ENCODE measurements at regions not wholly inside any gene's neighbourhood (a gene's known extent, or its start where the extent isn't known, plus 50 kb on each side); places are given as distances from the start of the nearest gene placed in this dataset.
"Not testable (repeated sequence)": the region's sequence is repeated elsewhere in the genome, so short reads cannot be mapped to it uniquely, and the experiment has no call there.

DNA sequence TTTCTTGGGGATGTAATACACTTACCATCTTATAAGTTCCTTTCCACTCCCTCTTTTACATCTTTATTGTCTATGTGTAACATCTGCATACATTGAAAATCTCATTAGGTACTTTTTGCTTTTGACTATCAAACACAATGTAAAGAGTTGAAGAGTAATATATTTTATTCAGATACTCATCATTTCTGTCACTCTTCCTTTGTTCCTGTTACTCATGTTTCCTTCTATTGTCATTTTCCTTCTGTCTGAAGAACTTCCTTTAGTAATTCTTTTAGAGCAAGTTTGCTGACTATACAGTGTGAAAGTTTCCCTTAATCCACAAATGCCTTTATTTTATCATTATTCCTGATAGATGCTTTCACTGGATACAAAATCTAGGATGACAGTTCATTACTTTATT lies 339.8 kb downstream of the SOX4 start:
- no peaks in the 10 kb centered on the region for H3K4me1 ChIP-seq
- no peak overlapping the region for H3K27ac ChIP-seq
- H3K4me3 ChIP-seq = no peak overlapping the region
- TF ChIP-seq, protein P1, sequence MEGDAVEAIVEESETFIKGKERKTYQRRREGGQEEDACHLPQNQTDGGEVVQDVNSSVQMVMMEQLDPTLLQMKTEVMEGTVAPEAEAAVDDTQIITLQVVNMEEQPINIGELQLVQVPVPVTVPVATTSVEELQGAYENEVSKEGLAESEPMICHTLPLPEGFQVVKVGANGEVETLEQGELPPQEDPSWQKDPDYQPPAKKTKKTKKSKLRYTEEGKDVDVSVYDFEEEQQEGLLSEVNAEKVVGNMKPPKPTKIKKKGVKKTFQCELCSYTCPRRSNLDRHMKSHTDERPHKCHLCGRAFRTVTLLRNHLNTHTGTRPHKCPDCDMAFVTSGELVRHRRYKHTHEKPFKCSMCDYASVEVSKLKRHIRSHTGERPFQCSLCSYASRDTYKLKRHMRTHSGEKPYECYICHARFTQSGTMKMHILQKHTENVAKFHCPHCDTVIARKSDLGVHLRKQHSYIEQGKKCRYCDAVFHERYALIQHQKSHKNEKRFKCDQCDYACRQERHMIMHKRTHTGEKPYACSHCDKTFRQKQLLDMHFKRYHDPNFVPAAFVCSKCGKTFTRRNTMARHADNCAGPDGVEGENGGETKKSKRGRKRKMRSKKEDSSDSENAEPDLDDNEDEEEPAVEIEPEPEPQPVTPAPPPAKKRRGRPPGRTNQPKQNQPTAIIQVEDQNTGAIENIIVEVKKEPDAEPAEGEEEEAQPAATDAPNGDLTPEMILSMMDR (IDR thresholded peaks at IDR 0.05) = no peak
- TF ChIP-seq POLR2A (IDR thresholded peaks at IDR 0.05) (no peak), POLR2AphosphoS5 (IDR thresholded peaks at IDR 0.05; ENCODE audit: insufficient read depth in 1 of 2, low read depth in 1 of 2) (no peak)
- no peak for DNase-seq (ENCODE audit: extremely low spot score in 2 of 2)
- no peaks in the 10 kb centered on the region for H3K9me3 ChIP-seq
- intact Hi-C loops (cut with DNase I) = no loop called here
- H3K36me3 ChIP-seq = no peaks in the 10 kb centered on the region
- no peaks in the 10 kb centered on the region for H3K27me3 ChIP-seq

DNA sequence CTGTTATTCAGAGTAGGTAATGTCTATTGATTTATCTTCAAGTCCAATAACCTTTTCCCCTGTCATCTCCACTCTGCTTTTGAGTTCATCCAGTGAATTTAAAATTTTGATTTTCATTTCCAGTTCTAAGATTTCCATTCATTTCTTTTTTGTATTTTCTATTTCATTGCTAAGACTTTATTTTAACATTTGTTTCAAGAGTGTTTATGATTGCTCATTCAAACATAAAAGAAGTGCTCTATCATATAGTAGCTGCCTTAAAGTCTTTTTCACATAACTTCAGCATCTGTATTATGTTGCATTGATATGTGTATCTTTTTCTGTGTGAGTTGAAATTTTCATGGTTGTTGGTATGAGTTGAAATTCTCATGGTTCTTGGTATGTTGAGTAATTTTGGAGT lies 341.6 kb downstream of the SOX4 start:
- H3K27ac ChIP-seq = no peak overlapping the region
- DNase-seq (ENCODE audit: extremely low spot score in 2 of 2) = no peak
- no peak overlapping the region for H3K4me3 ChIP-seq
- no peak for TF ChIP-seq POLR2A (IDR thresholded peaks at IDR 0.05)
- TF ChIP-seq POLR2AphosphoS5 (IDR thresholded peaks at IDR 0.05; ENCODE audit: insufficient read depth in 1 of 2, low read depth in 1 of 2) = no peak
- TF ChIP-seq, protein P1 (IDR thresholded peaks at IDR 0.05) = no peak
- no peaks in the 10 kb centered on the region for H3K4me1 ChIP-seq
- intact Hi-C loops (cut with DNase I) = no loop called here
- H3K9me3 ChIP-seq = no peaks in the 10 kb centered on the region
- H3K36me3 ChIP-seq = no peaks in the 10 kb centered on the region
- H3K27me3 ChIP-seq = no peaks in the 10 kb centered on the region

DNA sequence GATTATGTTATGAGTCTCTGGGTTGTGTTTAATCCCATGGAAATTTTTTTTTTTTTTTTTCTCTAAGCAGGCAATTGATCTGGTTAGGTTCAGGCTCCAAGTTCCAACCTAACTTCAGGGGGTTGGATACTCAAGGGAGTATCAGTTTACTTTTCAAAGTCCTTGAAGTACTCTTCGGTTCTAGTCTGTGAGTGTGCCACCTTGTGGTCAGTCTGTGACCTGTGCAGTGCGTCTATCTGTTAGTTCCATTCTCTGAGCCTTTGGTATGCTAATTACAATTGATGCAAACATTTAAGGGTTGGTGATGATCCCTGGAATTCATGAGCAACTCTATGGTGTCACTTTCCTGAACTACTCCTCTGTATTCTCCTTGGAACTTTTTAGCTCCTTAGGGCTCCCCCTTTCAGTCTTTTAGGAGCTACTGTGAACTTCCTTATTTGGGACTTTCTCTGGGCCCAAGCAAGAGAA lies 342.0 kb downstream of the SOX4 start:
- Histone ChIP-seq H3K4me3 (no peak overlapping the region), H3K27ac (no peak overlapping the region), H3K9me3 (no peaks in the 10 kb centered on the region), H3K27me3 (no peaks in the 10 kb centered on the region), H3K4me1 (no peaks in the 10 kb centered on the region), H3K36me3 (no peaks in the 10 kb centered on the region)
- no peak for DNase-seq (ENCODE audit: extremely low spot score in 2 of 2)
- TF ChIP-seq POLR2A (IDR thresholded peaks at IDR 0.05) (no peak), POLR2AphosphoS5 (IDR thresholded peaks at IDR 0.05; ENCODE audit: insufficient read depth in 1 of 2, low read depth in 1 of 2) (no peak)
- TF ChIP-seq, protein P1 (IDR thresholded peaks at IDR 0.05) = no peak
- intact Hi-C loops (cut with DNase I) = no loop called here

DNA sequence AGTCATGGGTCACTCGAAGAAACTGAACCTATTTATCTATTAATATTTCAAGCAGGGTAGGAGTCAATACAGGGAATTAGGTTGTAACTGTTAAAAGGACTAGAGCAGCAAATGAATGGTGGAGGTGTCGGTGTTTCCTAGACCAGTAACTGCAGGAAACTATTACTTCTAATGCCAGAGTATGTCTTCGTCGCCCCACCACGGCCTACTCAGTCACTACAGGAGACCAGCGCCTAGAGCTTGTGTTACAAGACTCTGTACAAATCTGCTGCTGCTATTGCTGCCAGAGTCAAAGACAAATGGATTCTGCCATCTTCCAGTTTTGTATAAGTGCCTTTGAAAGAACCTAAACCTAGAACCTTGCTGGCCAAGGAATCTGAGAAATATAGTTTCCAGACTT lies 343.9 kb downstream of the SOX4 start:
- Histone ChIP-seq H3K4me1 (peaks cover 5% of the 10 kb centered on the region), H3K27me3 (no peaks in the 10 kb centered on the region), H3K4me3 (no peak overlapping the region), H3K9me3 (no peaks in the 10 kb centered on the region), H3K27ac (no peak overlapping the region), H3K36me3 (no peaks in the 10 kb centered on the region)
- DNase-seq (ENCODE audit: extremely low spot score in 2 of 2) = no peak
- TF ChIP-seq POLR2A (IDR thresholded peaks at IDR 0.05) = no peak
- no peak for TF ChIP-seq POLR2AphosphoS5 (IDR thresholded peaks at IDR 0.05; ENCODE audit: insufficient read depth in 1 of 2, low read depth in 1 of 2)
- intact Hi-C loops (cut with DNase I) = no loop called here

DNA sequence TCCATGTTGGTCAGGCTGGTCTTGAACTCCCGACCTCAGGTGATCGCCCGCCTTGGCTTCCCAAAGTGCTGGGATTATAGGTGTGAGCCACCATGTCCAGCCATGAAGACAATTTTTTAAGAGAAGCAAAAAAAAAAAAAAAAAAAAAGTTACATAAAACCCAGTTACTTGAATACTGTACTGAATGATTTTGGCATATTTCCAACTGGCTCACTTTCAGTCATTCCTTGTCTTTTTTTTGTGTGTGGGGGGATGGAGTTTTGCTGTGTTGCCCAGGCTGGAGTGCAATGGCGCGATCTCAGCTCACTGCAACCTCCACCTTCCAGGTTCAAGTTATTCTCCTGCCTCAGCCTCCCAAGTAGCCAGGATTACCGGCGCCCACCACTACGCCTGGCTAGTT lies 345.5 kb downstream of the SOX4 start:
- H3K9me3 ChIP-seq; intact Hi-C loops (cut with DNase I); H3K27ac ChIP-seq; H3K4me3 ChIP-seq; H3K27me3 ChIP-seq; H3K36me3 ChIP-seq; DNase-seq (ENCODE audit: extremely low spot score in 2 of 2): not testable (repeated sequence)
- peaks cover 10% of the 10 kb centered on the region for H3K4me1 ChIP-seq

DNA sequence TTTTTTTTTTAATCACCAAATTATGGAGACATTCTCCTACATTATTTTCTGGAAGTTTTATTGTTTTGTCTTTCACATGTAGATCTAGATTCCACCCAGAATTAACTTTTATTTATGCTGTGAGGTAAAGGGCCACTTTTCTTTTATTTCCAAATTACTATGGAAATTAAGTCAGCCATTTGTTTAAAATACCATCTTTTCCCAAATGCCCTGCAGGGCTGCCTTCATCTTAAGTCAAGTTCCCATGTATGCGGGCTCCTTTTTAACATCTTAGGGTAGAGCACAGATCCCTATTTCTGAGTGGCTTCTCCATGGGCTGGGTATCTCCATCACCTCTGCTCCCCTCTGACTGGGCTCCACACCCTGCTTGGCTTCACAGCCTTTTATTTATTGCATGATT lies 348.4 kb downstream of the SOX4 start:
- H3K27me3 ChIP-seq = no peaks in the 10 kb centered on the region
- H3K27ac ChIP-seq = no peak overlapping the region
- no peaks in the 10 kb centered on the region for H3K36me3 ChIP-seq
- no peaks in the 10 kb centered on the region for H3K9me3 ChIP-seq
- TF ChIP-seq, protein P1 (IDR thresholded peaks at IDR 0.05) = no peak
- H3K4me1 ChIP-seq = peaks cover 10% of the 10 kb centered on the region
- DNase-seq (ENCODE audit: extremely low spot score in 2 of 2) = no peak
- intact Hi-C loops (cut with DNase I) = no loop called here
- no peak overlapping the region for H3K4me3 ChIP-seq
